ENCODE measurements at regions not wholly inside any gene's neighbourhood (a gene's known extent, or its start where the extent isn't known, plus 50 kb on each side); places are given as distances from the start of the nearest gene placed in this dataset.

DNA sequence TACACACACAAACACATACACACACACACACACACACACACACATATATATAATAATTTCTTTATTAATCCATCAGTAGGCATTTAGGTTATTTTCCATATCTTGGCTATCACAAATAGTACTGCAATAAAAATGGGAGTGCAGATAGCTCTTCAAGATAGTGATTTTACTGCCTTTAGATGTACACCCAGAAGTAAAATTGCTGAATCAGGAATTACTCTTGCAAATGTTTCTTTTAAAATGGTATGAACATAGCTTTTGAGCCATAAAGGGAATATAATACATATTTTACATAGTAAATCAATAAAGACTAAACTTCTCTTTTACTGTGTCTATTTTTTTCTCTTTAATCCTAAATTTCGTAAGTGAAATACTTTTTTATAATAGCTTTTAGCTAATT lies 1251.1 kb downstream of the ZPLD1 start:
- Histone ChIP-seq H3K4me2 (no peak overlapping the region), H3K4me3 (no peak overlapping the region), H3K4me1 (no peaks in the 10 kb centered on the region), H3K27ac (no peak overlapping the region), H3K9me3 (no peaks in the 10 kb centered on the region)
- FAIRE-seq (no peak), ATAC-seq (no peak), DNase-seq (ENCODE audit: low read depth in 1 of 2, low spot score in 1 of 2) (no peak)
- ChIA-PET CTCF (no interaction called here), POLR2A (no interaction called here)
- TF ChIP-seq FOXS1 (CRISPR knock-in tag; IDR thresholded peaks at IDR 0.05) (no peak), MAFK (IDR thresholded peaks at IDR 0.05; ENCODE audit: partially characterized antibody) (peak; percentile 72)
- 5% methylated on average over 1 of the region's 1 CpG for WGBS (ENCODE audit: missing lambda C conversion rate)

DNA sequence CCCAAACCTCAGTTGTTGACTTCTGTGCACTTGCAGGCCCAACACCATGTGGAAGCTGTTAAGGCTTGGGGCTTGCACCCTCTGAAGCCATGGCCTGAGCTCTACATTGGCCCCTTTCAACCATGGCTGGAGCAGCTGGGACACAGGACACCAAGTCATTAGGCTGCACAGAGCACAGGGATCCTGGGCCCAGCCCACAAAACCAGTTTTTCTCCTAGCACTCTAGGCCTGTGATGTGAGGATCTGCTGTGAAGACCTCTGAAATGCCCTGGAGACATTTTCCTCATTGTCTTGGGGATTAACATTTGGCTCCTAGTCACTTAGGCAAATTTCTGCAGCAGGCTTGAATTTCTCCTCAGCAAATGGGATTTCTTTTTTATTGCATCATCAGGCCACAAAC lies 1255.7 kb downstream of the ZPLD1 start:
- POLR2A ChIA-PET, result no interaction called here
- ATAC-seq, result no peak
- TF ChIP-seq, protein P1, sequence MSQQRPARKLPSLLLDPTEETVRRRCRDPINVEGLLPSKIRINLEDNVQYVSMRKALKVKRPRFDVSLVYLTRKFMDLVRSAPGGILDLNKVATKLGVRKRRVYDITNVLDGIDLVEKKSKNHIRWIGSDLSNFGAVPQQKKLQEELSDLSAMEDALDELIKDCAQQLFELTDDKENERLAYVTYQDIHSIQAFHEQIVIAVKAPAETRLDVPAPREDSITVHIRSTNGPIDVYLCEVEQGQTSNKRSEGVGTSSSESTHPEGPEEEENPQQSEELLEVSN (IDR thresholded peaks at IDR 0.05; ENCODE audit: borderline replicate concordance, low read depth), result no peak
- no peaks in the 10 kb centered on the region for H3K4me1 ChIP-seq
- CTCF ChIA-PET, result no interaction called here
- no peak for DNase-seq (ENCODE audit: low read depth in 1 of 2, low spot score in 1 of 2)
- H3K4me3 ChIP-seq, result no peak overlapping the region
- FAIRE-seq, result no peak
- no peaks in the 10 kb centered on the region for H3K9me3 ChIP-seq
- H3K4me2 ChIP-seq, result no peak overlapping the region
- H3K27ac ChIP-seq, result no peak overlapping the region

DNA sequence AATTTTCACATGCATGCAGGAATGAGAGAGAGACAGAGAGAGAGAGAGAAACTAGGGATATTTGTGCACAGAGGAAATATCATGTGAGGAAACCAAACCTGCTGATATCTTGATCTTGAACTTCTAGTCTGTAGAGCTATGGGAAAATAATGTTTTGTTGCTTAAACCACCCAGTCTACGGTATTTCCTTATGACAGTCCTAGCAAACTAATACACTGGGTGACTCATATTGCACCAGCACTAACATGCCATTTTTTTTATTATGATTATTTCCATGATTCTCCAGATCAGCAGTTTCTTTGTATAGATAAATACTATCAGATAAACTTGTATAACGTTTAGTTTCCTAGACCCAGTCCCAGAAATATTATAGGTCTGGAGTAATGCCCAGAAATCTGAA lies 1259.0 kb downstream of the ZPLD1 start:
- ChIA-PET CTCF (no interaction called here), POLR2A (no interaction called here)
- TF ChIP-seq, protein P2, sequence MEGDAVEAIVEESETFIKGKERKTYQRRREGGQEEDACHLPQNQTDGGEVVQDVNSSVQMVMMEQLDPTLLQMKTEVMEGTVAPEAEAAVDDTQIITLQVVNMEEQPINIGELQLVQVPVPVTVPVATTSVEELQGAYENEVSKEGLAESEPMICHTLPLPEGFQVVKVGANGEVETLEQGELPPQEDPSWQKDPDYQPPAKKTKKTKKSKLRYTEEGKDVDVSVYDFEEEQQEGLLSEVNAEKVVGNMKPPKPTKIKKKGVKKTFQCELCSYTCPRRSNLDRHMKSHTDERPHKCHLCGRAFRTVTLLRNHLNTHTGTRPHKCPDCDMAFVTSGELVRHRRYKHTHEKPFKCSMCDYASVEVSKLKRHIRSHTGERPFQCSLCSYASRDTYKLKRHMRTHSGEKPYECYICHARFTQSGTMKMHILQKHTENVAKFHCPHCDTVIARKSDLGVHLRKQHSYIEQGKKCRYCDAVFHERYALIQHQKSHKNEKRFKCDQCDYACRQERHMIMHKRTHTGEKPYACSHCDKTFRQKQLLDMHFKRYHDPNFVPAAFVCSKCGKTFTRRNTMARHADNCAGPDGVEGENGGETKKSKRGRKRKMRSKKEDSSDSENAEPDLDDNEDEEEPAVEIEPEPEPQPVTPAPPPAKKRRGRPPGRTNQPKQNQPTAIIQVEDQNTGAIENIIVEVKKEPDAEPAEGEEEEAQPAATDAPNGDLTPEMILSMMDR (IDR thresholded peaks at IDR 0.05), result no peak
- TF ChIP-seq TP53 (CRISPR knock-in tag; IDR thresholded peaks at IDR 0.05), result no peak
- TF ChIP-seq, protein P3, sequence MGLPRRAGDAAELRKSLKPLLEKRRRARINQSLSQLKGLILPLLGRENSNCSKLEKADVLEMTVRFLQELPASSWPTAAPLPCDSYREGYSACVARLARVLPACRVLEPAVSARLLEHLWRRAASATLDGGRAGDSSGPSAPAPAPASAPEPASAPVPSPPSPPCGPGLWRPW (IDR thresholded peaks at IDR 0.05), result no peak
- no peak for TF ChIP-seq JUN (IDR thresholded peaks at IDR 0.05)
- no peak for TF ChIP-seq RNF2 (IDR thresholded peaks at IDR 0.05; ENCODE audit: borderline replicate concordance, low read depth)
- no peak for TF ChIP-seq HOXB5 (CRISPR knock-in tag; IDR thresholded peaks at IDR 0.05)
- TF ChIP-seq CBX8 (IDR thresholded peaks at IDR 0.05), result no peak
- no peak for TF ChIP-seq EHF (CRISPR knock-in tag; IDR thresholded peaks at IDR 0.05)
- no peak for TF ChIP-seq BHLHE40 (IDR thresholded peaks at IDR 0.05; ENCODE audit: low read depth, low read length)
- TF ChIP-seq MYC (IDR thresholded peaks at IDR 0.05; ENCODE audit: borderline replicate concordance, low read length), result no peak
- no peak for TF ChIP-seq ZSCAN20 (CRISPR knock-in tag; IDR thresholded peaks at IDR 0.05)
- no peak for TF ChIP-seq ESRRA (IDR thresholded peaks at IDR 0.05; ENCODE audit: borderline replicate concordance, low read length)
- TF ChIP-seq MAZ (IDR thresholded peaks at IDR 0.05; ENCODE audit: borderline replicate concordance, low read depth, low read length), result no peak
- TF ChIP-seq FOSB (CRISPR knock-in tag; IDR thresholded peaks at IDR 0.05), result no peak
- TF ChIP-seq RAD21 (conservative IDR thresholded peaks at IDR 0.05 in 1 of 2, IDR thresholded peaks at IDR 0.05 in 1 of 2), result no peak
- Histone ChIP-seq H3K9me3 (no peaks in the 10 kb centered on the region), H3K4me3 (no peak overlapping the region), H3K4me2 (no peak overlapping the region), H3K4me1 (no peaks in the 10 kb centered on the region), H3K27ac (no peak overlapping the region)
- ATAC-seq (no peak), DNase-seq (ENCODE audit: low read depth in 1 of 2, low spot score in 1 of 2) (no peak), FAIRE-seq (no peak)
- 10% methylated on average over 2 of the region's 2 CpGs for WGBS (ENCODE audit: missing lambda C conversion rate)

DNA sequence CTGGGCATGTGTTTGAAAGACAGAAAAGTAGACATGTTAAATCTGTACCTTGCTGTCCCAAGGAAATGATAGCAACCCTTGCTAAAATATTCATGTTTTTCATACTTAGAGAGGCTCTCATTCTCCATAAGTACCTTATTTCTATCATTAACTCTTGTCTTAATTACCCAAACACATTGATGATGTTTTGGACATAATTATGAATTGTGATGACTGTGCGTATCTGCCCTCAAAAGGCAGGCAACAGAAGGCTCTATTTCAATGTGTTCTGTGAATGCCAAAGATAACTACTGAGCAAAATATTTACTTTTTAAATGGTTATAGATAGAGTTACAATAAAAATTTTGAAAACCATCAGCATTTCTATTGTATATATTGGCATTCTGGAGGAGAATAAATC lies 1263.8 kb downstream of the ZPLD1 start:
- H3K4me1 ChIP-seq, result no peaks in the 10 kb centered on the region
- ChIA-PET POLR2A (no interaction called here), CTCF (no interaction called here)
- no peaks in the 10 kb centered on the region for H3K9me3 ChIP-seq
- no peak for DNase-seq (ENCODE audit: low read depth in 1 of 2, low spot score in 1 of 2)
- no peak overlapping the region for H3K4me3 ChIP-seq
- no peak for FAIRE-seq
- 51% methylated on average over 1 of the region's 1 CpG for WGBS (ENCODE audit: missing lambda C conversion rate)
- H3K4me2 ChIP-seq, result no peak overlapping the region
- no peak for ATAC-seq
- no peak for TF ChIP-seq ZC3H11A (IDR thresholded peaks at IDR 0.05)
- peak; percentile 70 for TF ChIP-seq MAFK (IDR thresholded peaks at IDR 0.05; ENCODE audit: partially characterized antibody)
- H3K27ac ChIP-seq, result no peak overlapping the region

All from A549 (cell line).